Tibial nerve (tissue), 4 donors: ENCODE measurements at regions not wholly inside any gene's neighbourhood (a gene's known extent, or its start where the extent isn't known, plus 50 kb on each side); places are given as distances from the start of the nearest gene placed in this dataset.

ENCODE experiments used
- DNase-seq, 2 donors: peaks; one replicate each; pipeline ENCODE4 v3.0.0-alpha.2; 2019; ENCODE audit warnings: low spot score in 2 of 2
- H3K27ac ChIP-seq, 4 donors: fragments of 200-600 bp; sonication (generic) in 3 of 4; one replicate each; pipeline ENCODE4 v1.5.1; 2017 to 2019; ENCODE audit warnings: mild to moderate bottlenecking in 1 of 4
- H3K27me3 ChIP-seq, 2 donors: fragments of 200-600 bp; sonication (generic) in 1 of 2; one replicate each; pipeline versions ENCODE4 v1.5.1 to v1.6.0; 2017 to 2019
- H3K36me3 ChIP-seq, 3 donors: fragments of 200-600 bp; sonication (generic); one replicate each; pipeline ENCODE4 v1.5.1; 2018 to 2019
- H3K4me1 ChIP-seq, 4 donors: fragments of 200-600 bp; sonication (generic) in 3 of 4; one replicate each; pipeline ENCODE4 v1.5.1; 2017 to 2019
- H3K4me3 ChIP-seq, 4 donors: fragments of 200-600 bp; sonication (generic) in 3 of 4; one replicate each; pipeline ENCODE4 v1.5.1; 2017 to 2019; ENCODE audit warnings: mild to moderate bottlenecking in 1 of 4, moderate library complexity in 1 of 4
- H3K9me3 ChIP-seq, 4 donors: fragments of 200-600 bp; sonication (generic) in 3 of 4; one replicate each; pipeline ENCODE4 v1.5.1; 2017 to 2019
- CTCF ChIP-seq, 5 experiments: fragments of 200-600 bp in 3 of 5; fragments of 450-650 bp in 2 of 5; sonication (generic) in 3 of 5; IDR thresholded peaks; one replicate each; pipeline ENCODE4 v1.5.1; 2016 to 2019; ENCODE audit warnings: antibody characterized with exemption in 5 of 5, mild to moderate bottlenecking in 3 of 5, moderate library complexity in 2 of 5
- EP300 ChIP-seq, 2 donors: sonication (generic); formaldehyde crosslinking; IDR thresholded peaks; one replicate each; pipeline ENCODE4 v1.6.1; 2017; ENCODE audit warnings: antibody characterized with exemption in 2 of 2, mild to moderate bottlenecking in 1 of 2
- POLR2A ChIP-seq, 2 donors: fragments of 450-650 bp; IDR thresholded peaks; one replicate each; pipeline ENCODE4 v1.6.1; 2017; ENCODE audit warnings: antibody characterized with exemption in 2 of 2, mild to moderate bottlenecking in 2 of 2, moderate library complexity in 2 of 2
- WGBS, 2 donors: methylation state at CpG; one replicate each; pipeline ENCODE4 v1.1.5; 2018; 5-methylcytosine and 5-hydroxymethylcytosine counted together

- no peak for DNase-seq
- WGBS, 2 donors = 17 to 82% methylated on average over 2 of the region's 2 CpGs
- Histone ChIP-seq H3K27ac (no peak overlapping the region), H3K36me3 (no peaks in the 10 kb centered on the region), H3K27me3 (no peaks in the 10 kb centered on the region), H3K4me3 (no peak overlapping the region), H3K9me3 (no peaks in the 10 kb centered on the region), H3K4me1 (no peaks in the 10 kb centered on the region)
- TF ChIP-seq POLR2A (IDR thresholded peaks at IDR 0.05) = no peak
- no peak for TF ChIP-seq CTCF (IDR thresholded peaks at IDR 0.05)
- TF ChIP-seq EP300 (IDR thresholded peaks at IDR 0.05) = no peak
Measured at GRCh38 chr3:166282931-166283330, 445.7 kb upstream of the BCHE start.

DNA sequence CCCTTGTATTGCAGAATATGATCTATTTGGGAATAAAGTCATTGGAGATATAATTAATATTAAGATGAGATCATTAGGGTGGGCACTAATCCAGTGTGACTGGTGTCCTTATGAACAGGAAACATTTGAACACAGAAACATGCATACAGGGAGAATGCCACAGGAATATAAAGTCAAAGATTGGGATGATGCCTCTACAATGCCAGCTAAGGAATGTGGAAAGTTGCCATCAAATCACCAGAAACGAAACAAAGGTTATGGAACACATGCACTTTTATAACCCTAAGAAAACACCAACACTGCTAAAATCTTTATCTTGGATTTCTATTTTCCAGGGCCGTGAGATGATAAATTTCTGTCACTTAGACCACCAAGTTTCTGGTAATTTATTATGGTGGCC lies 442.4 kb upstream of the BCHE start:
- 45 to 58% methylated on average over 2 of the region's 2 CpGs for WGBS, 2 donors
- no peak for TF ChIP-seq CTCF (IDR thresholded peaks at IDR 0.05)
- no peak for TF ChIP-seq POLR2A (IDR thresholded peaks at IDR 0.05)
- TF ChIP-seq EP300 (IDR thresholded peaks at IDR 0.05) = no peak

DNA sequence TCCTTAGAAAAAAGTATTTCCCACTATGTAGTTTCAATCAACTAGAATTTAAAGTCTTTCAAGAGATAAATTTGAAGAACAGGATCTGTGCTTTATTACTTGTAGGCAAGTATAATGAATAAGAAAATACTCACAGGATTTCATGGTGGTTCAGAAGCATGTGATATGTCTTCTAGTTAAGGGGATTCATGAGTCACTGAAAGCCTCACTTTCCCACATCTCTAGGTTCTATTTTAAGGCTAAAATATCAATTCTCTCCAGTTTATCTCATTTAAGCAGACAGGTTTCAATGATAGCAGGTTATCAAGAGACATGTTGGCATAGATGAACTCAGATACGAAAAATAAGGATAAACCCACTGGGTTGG lies 437.8 kb upstream of the BCHE start:
- TF ChIP-seq POLR2A (IDR thresholded peaks at IDR 0.05) = no peak
- TF ChIP-seq CTCF (IDR thresholded peaks at IDR 0.05) = no peak
- TF ChIP-seq EP300 (IDR thresholded peaks at IDR 0.05) = no peak
- DNase-seq = no peak
- no peaks in the 10 kb centered on the region for H3K4me1 ChIP-seq
- no peaks in the 10 kb centered on the region for H3K27me3 ChIP-seq
- H3K36me3 ChIP-seq = no peaks in the 10 kb centered on the region
- H3K4me3 ChIP-seq = no peak overlapping the region
- H3K27ac ChIP-seq = no peak overlapping the region
- 80 to 91% methylated on average over 1 of the region's 1 CpG for WGBS, 2 donors
- no peaks in the 10 kb centered on the region for H3K9me3 ChIP-seq

More for the DNA sequence above, 442.4 kb upstream of the BCHE start:
- H3K4me1 ChIP-seq = no peaks in the 10 kb centered on the region
- H3K36me3 ChIP-seq = no peaks in the 10 kb centered on the region
- no peaks in the 10 kb centered on the region for H3K9me3 ChIP-seq
- H3K27ac ChIP-seq = no peak overlapping the region
- no peak for DNase-seq
- no peaks in the 10 kb centered on the region for H3K27me3 ChIP-seq
- H3K4me3 ChIP-seq = no peak overlapping the region

- no peaks in the 10 kb centered on the region for H3K36me3 ChIP-seq
- WGBS, 2 donors = 48 to 55% methylated on average over 4 of the region's 4 CpGs
- no peak for DNase-seq
- no peaks in the 10 kb centered on the region for H3K9me3 ChIP-seq
- H3K27ac ChIP-seq = no peak overlapping the region
- TF ChIP-seq EP300 (IDR thresholded peaks at IDR 0.05) (no peak), POLR2A (IDR thresholded peaks at IDR 0.05) (no peak), CTCF (IDR thresholded peaks at IDR 0.05) (no peak)
- H3K4me1 ChIP-seq = no peaks in the 10 kb centered on the region
- no peak overlapping the region for H3K4me3 ChIP-seq
- no peaks in the 10 kb centered on the region for H3K27me3 ChIP-seq
Measured at GRCh38 chr3:166274351-166275023, 437.3 kb upstream of the BCHE start.

DNA sequence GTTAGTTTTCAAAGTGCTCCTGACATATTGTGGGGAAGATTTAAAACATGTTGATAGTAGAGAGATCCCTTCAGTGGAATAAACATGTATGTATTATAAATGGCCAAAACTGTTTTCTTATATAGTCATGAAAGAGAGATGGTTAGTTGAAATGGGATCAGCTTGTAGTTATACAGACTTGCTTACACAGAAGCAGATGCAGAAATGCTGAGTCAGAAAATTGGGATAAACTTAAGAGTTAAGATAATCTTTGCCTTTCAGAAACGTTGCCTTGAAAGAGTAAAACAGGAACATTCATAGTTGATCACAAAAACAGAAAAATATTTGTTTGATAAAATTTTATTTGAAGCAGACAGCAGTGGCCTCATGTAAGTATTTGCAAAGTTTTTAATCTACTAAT lies 433.2 kb upstream of the BCHE start:
- Histone ChIP-seq H3K4me1 (no peaks in the 10 kb centered on the region), H3K27me3 (no peaks in the 10 kb centered on the region), H3K36me3 (no peaks in the 10 kb centered on the region), H3K27ac (no peak overlapping the region), H3K4me3 (no peak overlapping the region), H3K9me3 (no peaks in the 10 kb centered on the region)
- TF ChIP-seq POLR2A (IDR thresholded peaks at IDR 0.05) = no peak
- WGBS, 2 donors = 10 to 12% methylated on average over 1 of the region's 1 CpG
- no peak for DNase-seq

DNA sequence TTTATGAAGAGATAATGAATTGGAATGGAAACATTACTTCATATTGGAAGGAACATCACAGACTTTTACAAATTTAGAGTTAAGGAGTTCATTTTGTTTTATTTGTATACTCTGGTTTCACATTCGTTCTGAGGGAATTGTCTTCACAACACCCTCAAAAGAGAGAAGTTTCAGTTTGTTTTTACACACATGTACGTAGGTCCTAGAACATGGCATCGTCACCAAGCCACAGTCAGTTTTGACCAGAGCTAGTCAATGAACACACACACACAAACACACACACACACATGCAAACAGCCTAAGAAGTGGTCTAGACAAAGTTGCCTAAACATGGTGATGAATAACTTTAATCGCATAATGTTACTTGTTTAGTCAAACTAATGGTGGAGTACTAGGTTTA lies 427.9 kb upstream of the BCHE start:
- TF ChIP-seq CTCF (IDR thresholded peaks at IDR 0.05) (no peak), EP300 (IDR thresholded peaks at IDR 0.05) (no peak), POLR2A (IDR thresholded peaks at IDR 0.05) (no peak)
- Histone ChIP-seq H3K27ac (no peak overlapping the region), H3K27me3 (no peaks in the 10 kb centered on the region), H3K36me3 (no peaks in the 10 kb centered on the region), H3K4me1 (no peaks in the 10 kb centered on the region), H3K4me3 (no peak overlapping the region), H3K9me3 (no peaks in the 10 kb centered on the region)
- WGBS, 2 donors = 89 to 90% methylated on average over 4 of the region's 4 CpGs
- no peak for DNase-seq
